Thyroid gland (tissue), 4 donors: ENCODE measurements at regions not wholly inside any gene's neighbourhood (a gene's known extent, or its start where the extent isn't known, plus 50 kb on each side); places are given as distances from the start of the nearest gene placed in this dataset.

Source experiments
- DNase-seq, 2 donors: peaks; one replicate each; pipeline ENCODE4 v3.0.0-alpha.2; 2019
- H3K27ac ChIP-seq, 3 donors: fragments of 200-600 bp; sonication (generic); 1 replicate in 2 of 3; 2 replicates in 1 of 3; pipeline ENCODE4 v1.5.1; 2016 to 2019; ENCODE audit warnings: mild to moderate bottlenecking in 1 of 3, moderate library complexity in 1 of 3
- H3K27me3 ChIP-seq: fragments of 200-600 bp; sonication (generic); one replicate; pipeline ENCODE4 v1.5.1; 2019
- H3K36me3 ChIP-seq, 2 donors: fragments of 200-600 bp; sonication (generic); one replicate each; pipeline ENCODE4 v1.5.1; 2016 to 2019
- H3K4me1 ChIP-seq, 2 donors: fragments of 200-600 bp; sonication (generic); one replicate each; pipeline ENCODE4 v1.5.1; 2017 to 2019
- H3K4me3 ChIP-seq, 3 donors: fragments of 200-600 bp; sonication (generic); replicated peaks in 1 of 3; 1 replicate in 2 of 3; 2 replicates in 1 of 3; pipeline ENCODE4 v1.5.1; 2016; ENCODE audit warnings: mild to moderate bottlenecking in 1 of 3
- H3K9me3 ChIP-seq: fragments of 200-600 bp; sonication (generic); one replicate; pipeline ENCODE4 v1.5.1; 2017
- CTCF ChIP-seq, 6 experiments: fragments of 200-600 bp in 3 of 6; fragments of 450-650 bp in 3 of 6; sonication (generic) in 3 of 6; IDR thresholded peaks; one replicate each; pipeline ENCODE4 v1.5.1; 2016 to 2019; ENCODE audit warnings: antibody characterized with exemption in 6 of 6, mild to moderate bottlenecking in 2 of 6, inconsistent platforms in 1 of 6, moderate library complexity in 1 of 6
- POLR2A ChIP-seq, 2 donors: fragments of 450-650 bp; IDR thresholded peaks; one replicate each; pipeline ENCODE4 v1.6.1; 2017; ENCODE audit warnings: antibody characterized with exemption in 2 of 2, mild to moderate bottlenecking in 2 of 2, moderate library complexity in 1 of 2
- WGBS, 2 donors: methylation state at CpG; one replicate each; pipeline ENCODE4 v1.1.5; 2017; 5-methylcytosine and 5-hydroxymethylcytosine counted together
- intact Hi-C: fragments of 100-400 bp; cut with DNase I; formaldehyde crosslinking; loops from one replicate; pipeline ENCODE4 v1.15.1; 2023

- Histone ChIP-seq H3K4me1 (peaks cover 0 to 6% of the 10 kb centered on the region in 2 donors), H3K9me3 (no peaks in the 10 kb centered on the region), H3K36me3 (no peaks in the 10 kb centered on the region), H3K27ac (no peak overlapping the region), H3K4me3 (no peak overlapping the region), H3K27me3 (no peaks in the 10 kb centered on the region)
- intact Hi-C loops: no loop called here
- WGBS, 2 donors: 82 to 93% methylated on average over 2 of the region's 2 CpGs
- no peak for TF ChIP-seq CTCF (IDR thresholded peaks at IDR 0.05)
- TF ChIP-seq POLR2A (IDR thresholded peaks at IDR 0.05): no peak
- DNase-seq: no peak
Observed at GRCh38 chr18:57975805-57976204, 68.2 kb upstream of the NEDD4L start.

GRCh38 chr18:57974585-57975265, 69.3 kb upstream of the NEDD4L start:
- H3K27ac ChIP-seq: no peak overlapping the region
- no peak for TF ChIP-seq POLR2A (IDR thresholded peaks at IDR 0.05)
- TF ChIP-seq CTCF (IDR thresholded peaks at IDR 0.05): no peak
- H3K4me3 ChIP-seq: no peak overlapping the region
- no peaks in the 10 kb centered on the region for H3K4me1 ChIP-seq
- no peak for DNase-seq
- H3K27me3 ChIP-seq: no peaks in the 10 kb centered on the region
- intact Hi-C loops: no loop called here
- WGBS, 2 donors: 88 to 93% methylated on average over 5 to 6 of the region's 6 CpGs
- H3K36me3 ChIP-seq: no peaks in the 10 kb centered on the region
- no peaks in the 10 kb centered on the region for H3K9me3 ChIP-seq

GRCh38 chr18:57973889-57974288, 70.1 kb upstream of the NEDD4L start:
- H3K4me1 ChIP-seq: no peaks in the 10 kb centered on the region
- TF ChIP-seq CTCF (IDR thresholded peaks at IDR 0.05): no peak
- no peak for TF ChIP-seq POLR2A (IDR thresholded peaks at IDR 0.05)
- no peak for DNase-seq
- no peaks in the 10 kb centered on the region for H3K9me3 ChIP-seq
- H3K4me3 ChIP-seq: no peak overlapping the region
- no peaks in the 10 kb centered on the region for H3K36me3 ChIP-seq
- intact Hi-C loops: no loop called here
- no peak overlapping the region for H3K27ac ChIP-seq
- 91 to 97% methylated on average over 7 of the region's 7 CpGs for WGBS, 2 donors
- H3K27me3 ChIP-seq: no peaks in the 10 kb centered on the region

GRCh38 chr18:57970356-57971095, 73.5 kb upstream of the NEDD4L start:
- WGBS, 2 donors: 88 to 94% methylated on average over 11 of the region's 12 CpGs
- intact Hi-C loops: no loop called here
- Histone ChIP-seq H3K4me3 (no peak overlapping the region), H3K4me1 (no peaks in the 10 kb centered on the region), H3K9me3 (no peaks in the 10 kb centered on the region), H3K27me3 (no peaks in the 10 kb centered on the region), H3K36me3 (no peaks in the 10 kb centered on the region), H3K27ac (no peak overlapping the region)
- DNase-seq: no peak
- TF ChIP-seq CTCF (IDR thresholded peaks at IDR 0.05) (no peak), POLR2A (IDR thresholded peaks at IDR 0.05) (no peak)

GRCh38 chr18:57969824-57970223, 74.2 kb upstream of the NEDD4L start:
- 77 to 82% methylated on average over 2 of the region's 2 CpGs for WGBS, 2 donors
- Histone ChIP-seq H3K27me3 (no peaks in the 10 kb centered on the region), H3K4me1 (no peaks in the 10 kb centered on the region), H3K36me3 (no peaks in the 10 kb centered on the region), H3K9me3 (no peaks in the 10 kb centered on the region), H3K27ac (no peak overlapping the region), H3K4me3 (no peak overlapping the region)
- DNase-seq: no peak
- intact Hi-C loops: no loop called here
- TF ChIP-seq CTCF (IDR thresholded peaks at IDR 0.05) (no peak), POLR2A (IDR thresholded peaks at IDR 0.05) (no peak)
